SK-N-SH treated with all-trans-retinoic acid at 6 μM for 48 hours (cell line): ENCODE measurements at regions not wholly inside any gene's neighbourhood (a gene's known extent, or its start where the extent isn't known, plus 50 kb on each side); places are given as distances from the start of the nearest gene placed in this dataset.

Experiments
- ATAC-seq: fragments of 200-7000 bp; cut with Tn5 transposase; 3 replicates; pipeline ENCODE4 v1.9.1; 2020; ENCODE audit warnings: mild to moderate bottlenecking, moderate library complexity
- ARNTL ChIP-seq: fragments of 450-650 bp; formaldehyde crosslinking; IDR thresholded peaks from 2 replicates; pipeline ENCODE4 v1.5.0; 2020; ENCODE audit warnings: low read depth, mild to moderate bottlenecking, moderate library complexity, borderline replicate concordance
- BACH2 ChIP-seq: fragments of 250-450 bp; sonication (Bioruptor Pico); IDR thresholded peaks from 2 replicates; pipeline ENCODE4 v1.9.0; 2021; ENCODE audit warnings: mild to moderate bottlenecking, borderline replicate concordance
- CREB5 ChIP-seq: fragments of 250-450 bp; sonication (Bioruptor Pico); IDR thresholded peaks from 2 replicates; pipeline ENCODE4 v1.5.1; 2020; ENCODE audit warnings: low read depth, mild to moderate bottlenecking, moderate library complexity
- CSDC2 ChIP-seq: fragments of 250-450 bp; sonication (Bioruptor Pico); IDR thresholded peaks from 2 replicates; pipeline ENCODE4 v1.5.0; 2020; ENCODE audit warnings: mild to moderate bottlenecking, moderate library complexity
- CSRNP3 ChIP-seq: fragments of 250-450 bp; sonication (Bioruptor Pico); IDR thresholded peaks from 2 replicates; pipeline ENCODE4 v1.5.1; 2021; ENCODE audit warnings: mild to moderate bottlenecking, moderate library complexity
- ESRRG ChIP-seq: fragments of 250-450 bp; sonication (Bioruptor Pico); IDR thresholded peaks from 2 replicates; pipeline ENCODE4 v1.6.1; 2021; ENCODE audit warnings: mild to moderate bottlenecking
- GLIS3 ChIP-seq: fragments of 250-450 bp; sonication (Bioruptor Pico); IDR thresholded peaks from 2 replicates; pipeline ENCODE4 v1.5.0; 2020; ENCODE audit warnings: mild to moderate bottlenecking, moderate library complexity
- ISL1 ChIP-seq: fragments of 250-450 bp; sonication (Bioruptor Pico); IDR thresholded peaks from 2 replicates; pipeline ENCODE4 v2.1.2; 2022; ENCODE audit warnings: mild to moderate bottlenecking, moderate library complexity
- OSR1 ChIP-seq: fragments of 250-450 bp; sonication (Bioruptor Pico); IDR thresholded peaks from 2 replicates; pipeline ENCODE4 v1.8.0; 2022; ENCODE audit warnings: moderate library complexity, mild to moderate bottlenecking, inconsistent platforms
- PATZ1 ChIP-seq: fragments of 250-450 bp; sonication (Bioruptor Pico); IDR thresholded peaks from 2 replicates; pipeline ENCODE4 v1.8.0; 2020; ENCODE audit warnings: mild to moderate bottlenecking, moderate library complexity, borderline replicate concordance
- POU6F1 ChIP-seq: fragments of 250-450 bp; sonication (Bioruptor Pico); IDR thresholded peaks from 2 replicates; pipeline ENCODE4 v1.8.0; 2021; ENCODE audit warnings: low read depth, mild to moderate bottlenecking, moderate library complexity, borderline replicate concordance
- PPARA ChIP-seq: fragments of 250-450 bp; sonication (Bioruptor Pico); IDR thresholded peaks from 2 replicates; pipeline ENCODE4 v1.5.0; 2020; ENCODE audit warnings: mild to moderate bottlenecking, borderline replicate concordance
- RARB ChIP-seq: fragments of 250-450 bp; sonication (Bioruptor Pico); IDR thresholded peaks from 2 replicates; pipeline ENCODE4 v1.8.0; 2021; ENCODE audit warnings: mild to moderate bottlenecking, moderate library complexity
- SNAI2 ChIP-seq: fragments of 250-450 bp; sonication (Bioruptor Pico); IDR thresholded peaks from 2 replicates; pipeline ENCODE4 v1.5.0; 2020; ENCODE audit warnings: mild to moderate bottlenecking, moderate library complexity
- TCF4 ChIP-seq: fragments of 250-450 bp; sonication (Bioruptor Pico); IDR thresholded peaks from 2 replicates; pipeline ENCODE4 v1.8.0; 2021; ENCODE audit warnings: mild to moderate bottlenecking, moderate library complexity, borderline replicate concordance
- TOX ChIP-seq: fragments of 250-450 bp; sonication (Bioruptor Pico); IDR thresholded peaks from 2 replicates; pipeline ENCODE4 v1.8.0; 2021; ENCODE audit warnings: mild to moderate bottlenecking, moderate library complexity, borderline replicate concordance
- TSHZ2 ChIP-seq: fragments of 250-450 bp; sonication (Bioruptor Pico); IDR thresholded peaks from 2 replicates; pipeline ENCODE4 v1.5.0; 2020; ENCODE audit warnings: mild to moderate bottlenecking, moderate library complexity
- ZC3H10 ChIP-seq: fragments of 250-450 bp; sonication (Bioruptor Pico); IDR thresholded peaks from 2 replicates; pipeline ENCODE4 v1.5.1; 2021; ENCODE audit warnings: mild to moderate bottlenecking, moderate library complexity
- ZFP3 ChIP-seq: fragments of 250-450 bp; sonication (Bioruptor Pico); IDR thresholded peaks from 2 replicates; pipeline ENCODE4 v1.5.0; 2020; ENCODE audit warnings: mild to moderate bottlenecking, moderate library complexity
- ZFP30 ChIP-seq: fragments of 450-650 bp; formaldehyde crosslinking; IDR thresholded peaks from 2 replicates; pipeline ENCODE4 v1.5.0; 2022; ENCODE audit warnings: mild to moderate bottlenecking, moderate library complexity
- ZNF565 ChIP-seq: fragments of 450-650 bp; formaldehyde crosslinking; conservative IDR thresholded peaks from 2 replicates; pipeline ENCODE4 v1.5.0; 2020; ENCODE audit warnings: low read depth, mild to moderate bottlenecking, moderate library complexity
- ZNF70 ChIP-seq: fragments of 450-650 bp; formaldehyde crosslinking; IDR thresholded peaks from 2 replicates; pipeline ENCODE4 v1.5.0; 2020; ENCODE audit warnings: mild to moderate bottlenecking, moderate library complexity
- ZNF8 ChIP-seq: fragments of 450-650 bp; formaldehyde crosslinking; IDR thresholded peaks from 2 replicates; pipeline ENCODE4 v1.5.0; 2020; ENCODE audit warnings: mild to moderate bottlenecking, moderate library complexity

GRCh38 chr14:25557466-25557865, 507.5 kb upstream of the STXBP6 start:
- TF ChIP-seq TSHZ2 (no peak), ZC3H10 (no peak), CSRNP3 (CRISPR knock-in tag) (no peak), ZNF8 (no peak), TCF4 (no peak), ZFP3 (no peak), SNAI2 (CRISPR knock-in tag) (no peak), OSR1 (no peak), CSDC2 (CRISPR knock-in tag) (no peak), BACH2 (CRISPR knock-in tag) (no peak), ARNTL (CRISPR knock-in tag) (no peak), GLIS3 (CRISPR knock-in tag) (no peak), ESRRG (no peak), RARB (CRISPR knock-in tag) (no peak), PATZ1 (CRISPR knock-in tag) (no peak), ISL1 (CRISPR knock-in tag) (no peak), TOX (no peak)
- no peak for ATAC-seq

- TF ChIP-seq ZNF8 (no peak), ISL1 (CRISPR knock-in tag) (no peak), POU6F1 (CRISPR knock-in tag) (no peak), ARNTL (CRISPR knock-in tag) (no peak), CREB5 (CRISPR knock-in tag) (no peak), ESRRG (no peak), TCF4 (no peak), ZNF565 (CRISPR knock-in tag) (no peak), TOX (no peak), PPARA (CRISPR knock-in tag) (no peak), ZFP3 (no peak), ZC3H10 (no peak), ZFP30 (no peak), ZNF70 (CRISPR knock-in tag) (no peak), GLIS3 (CRISPR knock-in tag) (no peak), TSHZ2 (no peak), PATZ1 (CRISPR knock-in tag) (no peak), CSRNP3 (CRISPR knock-in tag) (no peak), CSDC2 (CRISPR knock-in tag) (no peak), OSR1 (no peak)
- no peak for ATAC-seq
Observed at GRCh38 chr14:25552826-25553225, 502.9 kb upstream of the STXBP6 start.
